ACC112 (cell line): ENCODE measurements at regions not wholly inside any gene's neighbourhood (a gene's known extent, or its start where the extent isn't known, plus 50 kb on each side); places are given as distances from the start of the nearest gene placed in this dataset.

Experiments
- H2AFZ ChIP-seq: fragments of 200-600 bp; sonication (generic); one replicate; pipeline ENCODE4 v1.6.0; 2017; ENCODE audit warnings: antibody characterized with exemption, low read length; ENCODE audit not compliant: unreplicated experiment
- H3K27ac ChIP-seq: fragments of 200-600 bp; sonication (generic); 2 replicates; pipeline ENCODE4 v1.5.1; 2014; ENCODE audit warnings: low read depth, mild to moderate bottlenecking, antibody characterized with exemption, low read length, moderate library complexity
- H3K27me3 ChIP-seq: fragments of 200-600 bp; sonication (generic); 2 replicates; pipeline ENCODE4 v1.6.1; 2014; ENCODE audit warnings: mild to moderate bottlenecking, antibody characterized with exemption, low read length, moderate library complexity, mixed read lengths; ENCODE audit not compliant: insufficient read depth
- H3K36me3 ChIP-seq: fragments of 200-600 bp; sonication (generic); 2 replicates; pipeline ENCODE4 v1.6.1; 2016; ENCODE audit warnings: mild to moderate bottlenecking, antibody characterized with exemption, low read length, moderate library complexity, mixed read lengths; ENCODE audit not compliant: insufficient read depth
- H3K4me1 ChIP-seq: fragments of 200-600 bp; sonication (generic); one replicate; pipeline ENCODE4 v1.6.1; 2016; ENCODE audit warnings: low read length, mixed read lengths; ENCODE audit not compliant: insufficient read depth, unreplicated experiment, control insufficient read depth
- H3K4me3 ChIP-seq: fragments of 200-600 bp; sonication (generic); 2 replicates; pipeline ENCODE4 v1.5.1; 2014; ENCODE audit warnings: mild to moderate bottlenecking, low read depth, low read length
- H3K79me2 ChIP-seq: fragments of 200-600 bp; sonication (generic); one replicate; pipeline ENCODE4 v1.6.0; 2016; ENCODE audit warnings: low read length; ENCODE audit not compliant: control insufficient read depth, unreplicated experiment, insufficient read depth

DNA sequence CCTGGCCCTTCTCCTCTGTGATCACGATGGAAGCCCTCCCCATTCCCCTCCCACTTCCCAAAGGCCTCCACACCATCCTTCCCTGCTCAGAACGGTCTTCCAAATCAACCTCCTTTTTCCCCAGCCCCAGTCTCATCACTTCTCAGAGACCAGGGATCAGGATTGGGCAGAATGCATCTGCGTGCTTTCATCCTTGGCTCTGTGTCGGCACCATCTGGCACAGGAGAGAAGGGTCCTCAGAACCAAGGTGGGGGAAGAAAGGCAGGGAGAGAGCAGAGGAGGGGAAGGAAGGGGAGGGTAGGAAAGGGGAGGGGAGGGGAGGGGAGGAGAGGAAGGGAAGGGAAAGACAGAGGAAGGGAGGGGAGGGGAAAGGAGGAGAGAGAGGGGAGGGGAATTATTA is 52.4 kb upstream of the FICD start:
- Histone ChIP-seq H3K36me3 (no peaks in the 10 kb centered on the region), H3K27me3 (peaks cover 72% of the 10 kb centered on the region), H3K79me2 (no peaks in the 10 kb centered on the region), H2AFZ (no peak overlapping the region), H3K4me1 (no peaks in the 10 kb centered on the region), H3K27ac (no peak overlapping the region), H3K4me3 (no peak overlapping the region)

DNA sequence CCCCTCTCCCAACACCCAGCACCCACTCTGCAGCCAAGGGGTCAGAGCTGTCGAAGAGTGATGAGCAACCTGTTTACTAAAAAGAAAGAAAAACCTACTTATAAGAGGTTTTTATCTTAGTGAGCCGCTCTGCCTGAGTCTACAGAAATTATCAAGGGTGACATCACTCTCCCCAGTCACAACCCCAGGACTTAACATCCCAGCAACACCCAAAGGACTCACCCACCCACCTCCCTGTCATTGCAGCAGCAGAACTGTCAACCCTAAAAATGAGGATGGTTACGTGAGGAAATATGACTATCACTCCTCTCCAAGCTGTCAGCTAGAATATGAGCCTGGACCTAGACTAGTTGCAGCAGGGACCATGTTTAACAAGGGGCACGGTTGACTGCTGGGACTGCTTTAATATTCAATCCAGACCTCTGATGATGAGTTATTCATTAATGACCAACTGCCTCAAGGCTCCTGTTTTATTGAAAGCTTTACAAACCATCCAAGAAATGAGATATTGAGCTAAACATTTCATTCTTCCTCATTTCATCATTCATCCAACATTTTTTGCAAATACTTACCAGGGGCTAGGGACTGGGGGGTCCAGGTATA is 53.9 kb upstream of the FICD start:
- H3K4me1 ChIP-seq, result no peaks in the 10 kb centered on the region
- H2AFZ ChIP-seq, result no peak overlapping the region
- H3K27me3 ChIP-seq, result peaks cover 65% of the 10 kb centered on the region
- no peaks in the 10 kb centered on the region for H3K79me2 ChIP-seq
- H3K4me3 ChIP-seq, result no peak overlapping the region
- H3K27ac ChIP-seq, result no peak overlapping the region
- no peaks in the 10 kb centered on the region for H3K36me3 ChIP-seq

DNA sequence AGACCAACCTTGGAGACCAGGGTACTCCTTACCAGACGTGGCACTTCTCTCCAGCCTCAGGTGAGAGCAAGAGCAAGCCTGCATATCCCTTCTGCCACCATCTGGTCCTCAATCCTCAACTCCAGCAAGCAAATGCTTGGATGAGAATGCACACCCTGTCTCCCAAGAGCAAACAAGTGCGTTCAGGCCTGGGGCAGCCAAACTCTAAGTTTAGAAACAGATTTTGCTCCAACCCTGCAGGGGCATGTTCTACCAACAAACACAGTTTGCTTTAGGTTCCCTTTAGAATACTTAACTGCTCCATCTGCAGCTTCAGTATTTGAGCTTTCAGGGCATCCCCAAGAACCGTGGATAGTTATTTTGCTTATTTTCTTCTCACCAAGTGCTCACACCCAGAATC is 55.9 kb upstream of the FICD start:
- no peaks in the 10 kb centered on the region for H3K36me3 ChIP-seq

DNA sequence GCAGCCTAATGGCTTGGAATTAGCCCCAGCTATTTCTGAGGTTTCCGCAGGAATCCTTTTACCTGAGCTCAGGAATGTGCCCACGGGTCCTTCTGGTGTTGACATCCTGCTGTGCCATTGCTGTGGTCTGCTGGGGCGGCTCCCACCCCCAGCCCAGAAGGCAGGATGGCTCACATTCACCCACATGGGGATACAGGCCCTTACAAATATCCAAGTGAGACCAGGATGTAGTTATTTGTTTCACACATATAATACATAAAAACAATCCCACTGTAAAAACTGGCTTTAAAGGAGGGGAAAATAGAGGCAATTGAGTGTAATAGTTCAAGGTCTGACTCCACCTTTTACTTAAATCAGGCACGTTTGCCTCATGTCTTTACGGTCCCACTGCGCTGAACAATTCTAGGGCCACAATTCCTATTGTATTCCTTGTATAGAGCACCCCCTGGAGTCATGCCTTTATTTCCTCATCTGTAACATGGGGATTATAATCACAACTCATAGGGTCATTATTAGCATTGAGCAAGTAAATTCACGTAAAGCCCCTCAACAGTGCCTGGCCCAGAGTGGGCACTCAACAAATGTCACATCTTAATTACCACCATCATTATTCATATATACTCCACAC is 57.2 kb upstream of the FICD start:
- Histone ChIP-seq H2AFZ (no peak overlapping the region), H3K4me1 (no peaks in the 10 kb centered on the region), H3K4me3 (no peak overlapping the region), H3K36me3 (no peaks in the 10 kb centered on the region), H3K79me2 (no peaks in the 10 kb centered on the region), H3K27me3 (peaks cover 58% of the 10 kb centered on the region), H3K27ac (no peak overlapping the region)

More for the DNA sequence above, 55.9 kb upstream of the FICD start:
- no peak overlapping the region for H2AFZ ChIP-seq
- no peaks in the 10 kb centered on the region for H3K4me1 ChIP-seq
- peaks cover 54% of the 10 kb centered on the region for H3K27me3 ChIP-seq
- H3K79me2 ChIP-seq, result no peaks in the 10 kb centered on the region
- no peak overlapping the region for H3K27ac ChIP-seq
- no peak overlapping the region for H3K4me3 ChIP-seq

DNA sequence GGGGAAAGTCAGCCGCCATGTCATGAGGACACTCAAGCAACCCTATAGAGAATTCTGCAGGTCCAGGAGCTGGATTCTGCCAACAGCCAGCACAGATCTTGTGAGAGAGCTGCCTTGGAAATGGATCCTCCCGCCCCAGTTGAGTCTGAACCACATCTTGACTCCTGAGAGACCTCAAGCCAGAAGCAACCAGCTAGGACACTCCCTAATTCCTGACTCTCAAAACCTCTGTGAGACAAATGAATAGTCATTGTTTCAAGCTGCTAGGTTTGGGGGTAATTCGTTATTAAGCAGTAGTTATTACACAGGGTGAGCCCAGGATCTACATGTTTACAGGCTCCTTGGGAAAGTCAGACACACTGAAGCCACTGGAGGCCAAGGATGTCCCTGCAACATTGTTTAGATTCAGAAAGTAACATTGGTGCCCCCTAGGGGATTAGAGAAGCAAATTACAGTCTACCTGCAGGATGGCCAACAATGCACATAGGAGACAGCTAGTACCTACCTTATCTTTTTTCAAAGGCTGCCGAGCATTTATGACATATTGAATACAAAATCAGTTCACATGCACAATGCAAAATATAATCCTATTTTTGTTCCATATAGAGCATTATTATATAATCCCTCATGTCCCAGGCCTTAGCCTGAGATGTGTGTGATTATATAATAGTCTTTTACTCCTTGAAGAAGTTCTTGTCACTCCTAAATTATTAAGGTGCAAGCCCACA is 57.9 kb upstream of the FICD start:
- Histone ChIP-seq H3K27ac (no peak overlapping the region), H3K36me3 (no peaks in the 10 kb centered on the region), H3K4me1 (no peaks in the 10 kb centered on the region), H2AFZ (no peak overlapping the region), H3K4me3 (no peak overlapping the region), H3K79me2 (no peaks in the 10 kb centered on the region), H3K27me3 (peaks cover 57% of the 10 kb centered on the region)

DNA sequence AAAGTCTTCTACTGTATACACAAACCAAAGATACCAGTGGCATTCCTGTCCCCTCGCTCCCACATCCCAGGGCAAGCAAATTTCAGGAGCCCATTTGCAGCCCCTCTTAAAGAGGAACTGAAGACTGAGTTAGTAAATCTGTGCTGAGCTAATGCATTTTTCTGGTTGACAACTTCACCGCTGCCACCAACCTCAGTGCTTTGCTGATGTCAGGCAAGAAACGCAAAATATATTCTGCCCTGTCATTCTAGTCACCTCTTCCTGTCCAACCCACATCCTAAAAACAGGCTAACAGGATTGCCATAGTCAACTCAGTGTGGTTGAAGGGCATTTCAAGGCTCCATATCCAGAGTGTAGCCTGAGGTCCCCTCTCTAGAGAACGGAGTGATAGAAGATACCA is 59.4 kb upstream of the FICD start:
- no peaks in the 10 kb centered on the region for H3K79me2 ChIP-seq
- H3K27me3 ChIP-seq, result peaks cover 57% of the 10 kb centered on the region
- H2AFZ ChIP-seq, result no peak overlapping the region
- H3K27ac ChIP-seq, result no peak overlapping the region
- H3K36me3 ChIP-seq, result no peaks in the 10 kb centered on the region
- H3K4me3 ChIP-seq, result no peak overlapping the region
- H3K4me1 ChIP-seq, result no peaks in the 10 kb centered on the region

DNA sequence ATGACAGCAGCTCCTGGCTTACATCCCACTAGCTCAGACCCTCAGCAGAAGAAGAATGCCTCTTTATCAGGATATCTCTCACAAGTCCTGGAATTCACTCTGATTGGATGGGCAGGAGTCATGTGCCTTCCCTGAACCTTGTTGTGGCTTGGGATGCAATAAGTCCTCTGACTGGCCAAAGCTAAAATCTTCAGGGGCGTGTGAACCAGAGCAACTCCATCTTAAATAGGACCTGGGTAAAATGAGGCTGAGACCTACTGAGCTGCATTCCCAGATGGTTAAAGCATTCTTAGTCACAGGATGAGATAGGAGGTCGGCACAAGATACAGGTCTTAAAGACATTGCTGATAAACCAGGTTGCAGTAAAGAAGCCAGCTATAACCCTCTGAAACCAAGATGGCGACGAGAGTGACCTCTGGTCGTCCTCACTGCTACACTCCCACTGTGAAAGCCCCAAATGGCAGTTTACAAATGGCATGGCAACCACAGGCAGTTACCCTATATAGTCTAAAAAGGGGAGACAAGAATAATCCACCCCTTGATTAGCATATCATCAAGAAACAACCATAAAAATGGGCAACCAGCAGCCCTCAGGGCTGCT is 60.4 kb upstream of the FICD start:
- H3K27ac ChIP-seq, result no peak overlapping the region
- H3K79me2 ChIP-seq, result no peaks in the 10 kb centered on the region
- H3K27me3 ChIP-seq, result peaks cover 53% of the 10 kb centered on the region
- H3K36me3 ChIP-seq, result no peaks in the 10 kb centered on the region
- no peaks in the 10 kb centered on the region for H3K4me1 ChIP-seq
- no peak overlapping the region for H2AFZ ChIP-seq
- no peak overlapping the region for H3K4me3 ChIP-seq

DNA sequence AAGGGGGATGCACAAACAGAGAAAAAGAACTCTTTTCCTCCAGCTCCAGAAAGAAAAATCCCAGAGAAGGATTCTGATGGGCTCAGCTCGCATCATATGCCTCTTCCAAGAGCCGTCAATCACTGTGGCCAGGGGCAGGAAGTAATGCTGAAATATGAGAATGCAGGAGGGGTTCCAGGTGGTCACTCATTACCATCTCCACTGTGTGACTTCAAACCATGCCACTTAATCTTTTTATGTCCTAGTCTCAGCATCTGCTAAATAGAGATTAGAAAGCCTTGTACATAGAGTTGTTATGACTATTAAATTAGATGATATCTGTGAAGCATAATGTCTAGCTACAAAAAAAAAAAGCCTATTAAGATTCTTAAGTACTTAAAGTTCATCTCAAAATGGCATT is 65.6 kb upstream of the FICD start:
- no peak overlapping the region for H3K27ac ChIP-seq
- H3K4me3 ChIP-seq, result no peak overlapping the region
- H3K36me3 ChIP-seq, result no peaks in the 10 kb centered on the region
- peaks cover 34% of the 10 kb centered on the region for H3K27me3 ChIP-seq
- H3K4me1 ChIP-seq, result peaks cover 16% of the 10 kb centered on the region
- H3K79me2 ChIP-seq, result no peaks in the 10 kb centered on the region
- no peak overlapping the region for H2AFZ ChIP-seq

DNA sequence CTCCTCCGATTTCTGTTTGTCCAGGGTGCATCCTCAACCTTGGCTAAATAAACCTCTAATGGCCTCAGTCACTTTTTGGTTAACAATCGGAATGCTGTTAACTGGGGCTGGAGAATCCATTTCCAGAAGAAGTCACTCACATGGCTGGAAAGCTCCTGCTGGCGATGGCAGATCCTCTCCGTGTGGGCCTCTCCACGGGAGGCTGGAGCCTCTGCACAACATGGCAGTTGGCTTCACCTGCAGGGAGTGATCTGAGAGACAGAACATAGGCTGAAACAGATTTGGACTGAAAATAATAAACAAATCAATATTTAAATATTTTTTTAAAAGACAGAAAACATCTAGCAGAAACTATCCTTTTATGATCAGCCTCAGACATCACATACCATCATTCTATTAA is 66.8 kb upstream of the FICD start:
- Histone ChIP-seq H3K79me2 (no peaks in the 10 kb centered on the region), H3K27ac (no peak overlapping the region), H3K36me3 (no peaks in the 10 kb centered on the region), H3K4me3 (no peak overlapping the region), H2AFZ (no peak overlapping the region), H3K4me1 (peaks cover 16% of the 10 kb centered on the region), H3K27me3 (peaks cover 24% of the 10 kb centered on the region)

DNA sequence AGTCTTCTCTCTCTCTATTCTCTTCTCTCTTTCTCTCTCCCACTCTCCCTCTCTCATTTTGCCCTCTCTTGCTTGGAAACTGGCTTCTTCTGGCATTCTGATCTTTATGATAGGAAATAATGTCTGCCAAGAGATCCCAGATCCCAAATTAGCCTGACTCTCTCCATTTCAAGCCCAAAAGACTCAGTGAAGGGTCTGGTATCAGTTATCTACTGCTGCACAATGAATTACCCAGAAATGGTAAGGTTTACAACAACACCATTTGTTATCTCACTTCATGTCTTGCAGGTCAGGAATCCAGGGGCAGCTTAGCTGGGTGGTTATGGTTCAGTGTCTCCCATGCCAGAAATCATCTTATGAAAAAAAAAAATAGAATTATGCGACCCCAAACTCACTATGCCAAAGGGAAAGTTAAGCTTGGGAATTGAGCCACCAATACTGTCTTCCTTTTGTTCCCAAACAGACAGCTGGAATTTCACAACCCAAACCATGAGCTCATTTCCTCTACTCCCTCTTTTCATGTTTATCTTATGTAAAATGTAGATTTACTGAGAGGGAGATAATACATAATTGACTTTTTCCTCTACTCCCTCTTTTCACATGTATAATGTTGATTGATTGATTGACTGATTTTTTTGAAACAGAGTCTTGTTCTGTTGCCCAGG is 67.8 kb upstream of the FICD start:
- Histone ChIP-seq H3K79me2 (no peaks in the 10 kb centered on the region), H3K27ac (peak overlapping the region; percentile 44), H3K4me3 (peak overlapping the region; percentile 12; the same call in 1 of the 2 replicates), H3K27me3 (peaks cover 16% of the 10 kb centered on the region), H3K4me1 (peaks cover 16% of the 10 kb centered on the region), H2AFZ (no peak overlapping the region), H3K36me3 (no peaks in the 10 kb centered on the region)
